HepG2 (cell line): ENCODE measurements at regions not wholly inside any gene's neighbourhood (a gene's known extent, or its start where the extent isn't known, plus 50 kb on each side); places are given as distances from the start of the nearest gene placed in this dataset.

Source experiments
- ATAC-seq: fragments of 200-7000 bp; cut with Tn5 transposase; 3 replicates; pipeline ENCODE4 v1.9.1; 2020; ENCODE audit warnings: mild to moderate bottlenecking, moderate library complexity
- BruUV-seq: library from RNA; stranded (reverse); fragments of 400-500 nt; replicated peaks from 2 replicates; lab custom pipeline; 2021; lab: Mats Ljungman, UMichigan
- CTCF ChIA-PET: fragments of 300-600 bp; formaldehyde crosslinking; extraction: SDS; loops from one replicate; lab custom pipeline; 2021; ENCODE audit warnings: low total read pairs, inconsistent platforms, low intra/inter-chr PET ratio; lab: Yijun Ruan, JAX
- POLR2A ChIA-PET: fragments of 350-600 bp; sonication (Branson Sonifier 250); formaldehyde crosslinking; loops from one replicate; lab custom pipeline; 2020; ENCODE audit warnings: antibody characterized with exemption, inconsistent platforms; lab: Yijun Ruan, JAX
- DNase-seq: peaks from one replicate; pipeline ENCODE4 v3.0.0-alpha.2; 2015; ENCODE audit warnings: low spot score
- FAIRE-seq: peaks from 3 replicates; lab custom pipeline; 2011; peaks lifted over from hg19 to GRCh38; lab: Jason Lieb, UNC
- H2AFZ ChIP-seq: one replicate; pipeline ENCODE4 v1.6.1; 2011; ENCODE audit warnings: low read length, inconsistent platforms
- H3K27ac ChIP-seq: fragments of 300-600 bp; 3 replicates; pipeline ENCODE4 v1.8.0; 2011; ENCODE audit warnings: mixed run types, mild to moderate bottlenecking, mixed read lengths, low read length, inconsistent platforms; ENCODE audit not compliant: insufficient read depth; ENCODE audit errors: extremely low read length
- H3K27me3 ChIP-seq, 2 experiments: fragments of 200-600 bp in 1 of 2; 2 replicates in 1 of 2; 3 replicates in 1 of 2; pipeline versions ENCODE4 v1.6.0 to v1.8.0; 2011; ENCODE audit warnings: low read length in 2 of 2, mild to moderate bottlenecking in 2 of 2, moderate library complexity in 2 of 2, inconsistent platforms in 1 of 2; ENCODE audit not compliant: insufficient read depth in 2 of 2, control insufficient read depth in 1 of 2
- H3K36me3 ChIP-seq, 2 experiments: fragments of 200-600 bp in 1 of 2; replicated peaks in 1 of 2; 2 replicates in 1 of 2; 3 replicates in 1 of 2; pipeline versions ENCODE4 v1.5.1 to v1.8.0; 2011; ENCODE audit warnings: low read length in 2 of 2, inconsistent platforms in 1 of 2; ENCODE audit not compliant: insufficient read depth in 2 of 2, control insufficient read depth in 1 of 2
- H3K4me1 ChIP-seq: 2 replicates; pipeline ENCODE4 v1.5.1; 2012; ENCODE audit warnings: low read length, inconsistent platforms; ENCODE audit not compliant: insufficient read depth
- H3K4me2 ChIP-seq: 2 replicates; pipeline ENCODE4 v1.6.0; 2011; ENCODE audit warnings: low read depth, low read length, inconsistent platforms
- H3K4me3 ChIP-seq, 3 experiments: fragments of 200-600 bp in 1 of 3; sonication (generic), shearing (Covaris generic) in 1 of 3; replicated peaks in 1 of 3; 2 replicates each; pipeline ENCODE4 v1.5.1; 2011 to 2016; ENCODE audit warnings: low read length in 3 of 3, inconsistent platforms in 2 of 3, low read depth in 2 of 3, mild to moderate bottlenecking in 2 of 3, control low read depth in 1 of 3, mixed read lengths in 1 of 3; ENCODE audit not compliant: insufficient read depth in 1 of 3
- H3K79me2 ChIP-seq: one replicate; pipeline ENCODE4 v1.6.1; 2011; ENCODE audit warnings: low read length, inconsistent platforms; ENCODE audit not compliant: insufficient read depth
- H3K9ac ChIP-seq: 2 replicates; pipeline ENCODE4 v1.6.0; 2011; ENCODE audit warnings: mild to moderate bottlenecking, low read depth, low read length, inconsistent platforms; ENCODE audit not compliant: insufficient read depth
- H3K9me3 ChIP-seq: 2 replicates; pipeline ENCODE4 v1.5.1; 2012; ENCODE audit warnings: mild to moderate bottlenecking, low read length
- H4K20me1 ChIP-seq: 2 replicates; pipeline ENCODE4 v1.6.0; 2011; ENCODE audit warnings: inconsistent platforms, mild to moderate bottlenecking, low read length, moderate library complexity; ENCODE audit not compliant: insufficient read depth
- GZF1 ChIP-seq: sonication (generic); formaldehyde crosslinking; IDR thresholded peaks from 2 replicates; pipeline ENCODE4 v1.5.1; 2020; ENCODE audit warnings: mild to moderate bottlenecking, missing genetic modification reagents
- MAFG ChIP-seq: sonication (generic); formaldehyde crosslinking; IDR thresholded peaks from 2 replicates; pipeline ENCODE4 v1.5.1; 2020; ENCODE audit warnings: mild to moderate bottlenecking, missing genetic modification reagents
- NR1H2 ChIP-seq: sonication (generic); formaldehyde crosslinking; IDR thresholded peaks from 2 replicates; pipeline ENCODE4 v1.8.1; 2022; ENCODE audit warnings: low read depth, missing genetic modification reagents, borderline replicate concordance
- RXRB ChIP-seq: IDR thresholded peaks from 2 replicates; pipeline ENCODE4 v1.6.1; 2016; ENCODE audit warnings: borderline replicate concordance, missing genetic modification reagents, missing compliant biosample characterization
- SAP130 ChIP-seq: IDR thresholded peaks from 2 replicates; pipeline ENCODE4 v1.6.1; 2016; ENCODE audit warnings: low read depth
- SMC3 ChIP-seq: IDR thresholded peaks from 2 replicates; pipeline ENCODE4 v1.6.1; 2011; ENCODE audit warnings: low read length, improper control_type of control experiment
- SPEN ChIP-seq: sonication (generic); formaldehyde crosslinking; IDR thresholded peaks from 2 replicates; pipeline ENCODE4 v1.5.1; 2020; ENCODE audit warnings: low read depth, mild to moderate bottlenecking, missing genetic modification reagents
- TRIM24 ChIP-seq: sonication (generic); formaldehyde crosslinking; IDR thresholded peaks from 2 replicates; pipeline ENCODE4 v1.8.0; 2022; ENCODE audit warnings: mild to moderate bottlenecking, missing genetic modification reagents
- ZBTB20 ChIP-seq: sonication (generic); formaldehyde crosslinking; IDR thresholded peaks from 2 replicates; pipeline ENCODE4 v1.8.1; 2023; ENCODE audit warnings: missing genetic modification reagents, low read depth, mild to moderate bottlenecking, borderline replicate concordance
- ZNF543 ChIP-seq: sonication (generic); formaldehyde crosslinking; IDR thresholded peaks from 2 replicates; pipeline ENCODE4 v1.4.0; 2020; ENCODE audit warnings: mild to moderate bottlenecking, missing genetic modification reagents
- ZNF558 ChIP-seq: sonication (generic); formaldehyde crosslinking; IDR thresholded peaks from 2 replicates; pipeline ENCODE4 v1.9.0; 2022; ENCODE audit warnings: mild to moderate bottlenecking, missing genetic modification reagents, borderline replicate concordance
- WGBS: methylation state at CpG from one replicate; pipeline ENCODE4 v1.1.6; 2017; ENCODE audit warnings: low lambda C conversion rate; 5-methylcytosine and 5-hydroxymethylcytosine counted together
- in situ Hi-C: cut with HindIII; loops from 2 replicates; pipeline ENCODE4 v1.10.0; 2017; ENCODE audit warnings: low pct_unique_long_range_greater_than_20kb; ENCODE audit not compliant: extremely low pct_ligation_motif_present
- intact Hi-C: fragments of 100-400 bp; cut with micrococcal nuclease; formaldehyde crosslinking; loops from one replicate; pipeline ENCODE4 v1.10.0; 2022; ENCODE audit not compliant: unreplicated experiment
- TF ChIP-seq, protein P1 (sequence below): sonication (generic); formaldehyde crosslinking; IDR thresholded peaks from 2 replicates; pipeline ENCODE4 v1.4.0; 2020; ENCODE audit warnings: missing genetic modification reagents, borderline replicate concordance
- TF ChIP-seq, protein P2 (sequence below): sonication (generic); formaldehyde crosslinking; IDR thresholded peaks from 2 replicates; pipeline ENCODE4 v1.4.0; 2020; ENCODE audit warnings: missing genetic modification reagents, low read depth, mild to moderate bottlenecking, borderline replicate concordance

- Histone ChIP-seq H2AFZ (no peak overlapping the region), H3K9ac (no peak overlapping the region), H3K27me3 (no peaks in the 10 kb centered on the region; a peak in 1 of 5 replicates), H3K36me3 (no peaks in the 10 kb centered on the region), H3K79me2 (no peaks in the 10 kb centered on the region), H3K4me2 (no peak overlapping the region), H4K20me1 (no peaks in the 10 kb centered on the region), H3K4me3 (no peak overlapping the region), H3K4me1 (no peaks in the 10 kb centered on the region), H3K27ac (no peak overlapping the region), H3K9me3 (no peaks in the 10 kb centered on the region)
- FAIRE-seq (no peak), ATAC-seq (no peak), DNase-seq (no peak)
- WGBS: 13% methylated on average over 5 of the region's 5 CpGs
- CTCF ChIA-PET: no interaction called here
- TF ChIP-seq MAFG (CRISPR knock-in tag) (no peak), ZBTB20 (CRISPR knock-in tag) (no peak), SAP130 (CRISPR knock-in tag) (no peak), TRIM24 (CRISPR knock-in tag) (no peak), ZNF543 (no peak), RXRB (CRISPR knock-in tag) (no peak), ZNF558 (CRISPR knock-in tag) (no peak), SPEN (no peak), NR1H2 (no peak), SMC3 (no peak), GZF1 (CRISPR knock-in tag) (no peak)
- TF ChIP-seq, protein P1, sequence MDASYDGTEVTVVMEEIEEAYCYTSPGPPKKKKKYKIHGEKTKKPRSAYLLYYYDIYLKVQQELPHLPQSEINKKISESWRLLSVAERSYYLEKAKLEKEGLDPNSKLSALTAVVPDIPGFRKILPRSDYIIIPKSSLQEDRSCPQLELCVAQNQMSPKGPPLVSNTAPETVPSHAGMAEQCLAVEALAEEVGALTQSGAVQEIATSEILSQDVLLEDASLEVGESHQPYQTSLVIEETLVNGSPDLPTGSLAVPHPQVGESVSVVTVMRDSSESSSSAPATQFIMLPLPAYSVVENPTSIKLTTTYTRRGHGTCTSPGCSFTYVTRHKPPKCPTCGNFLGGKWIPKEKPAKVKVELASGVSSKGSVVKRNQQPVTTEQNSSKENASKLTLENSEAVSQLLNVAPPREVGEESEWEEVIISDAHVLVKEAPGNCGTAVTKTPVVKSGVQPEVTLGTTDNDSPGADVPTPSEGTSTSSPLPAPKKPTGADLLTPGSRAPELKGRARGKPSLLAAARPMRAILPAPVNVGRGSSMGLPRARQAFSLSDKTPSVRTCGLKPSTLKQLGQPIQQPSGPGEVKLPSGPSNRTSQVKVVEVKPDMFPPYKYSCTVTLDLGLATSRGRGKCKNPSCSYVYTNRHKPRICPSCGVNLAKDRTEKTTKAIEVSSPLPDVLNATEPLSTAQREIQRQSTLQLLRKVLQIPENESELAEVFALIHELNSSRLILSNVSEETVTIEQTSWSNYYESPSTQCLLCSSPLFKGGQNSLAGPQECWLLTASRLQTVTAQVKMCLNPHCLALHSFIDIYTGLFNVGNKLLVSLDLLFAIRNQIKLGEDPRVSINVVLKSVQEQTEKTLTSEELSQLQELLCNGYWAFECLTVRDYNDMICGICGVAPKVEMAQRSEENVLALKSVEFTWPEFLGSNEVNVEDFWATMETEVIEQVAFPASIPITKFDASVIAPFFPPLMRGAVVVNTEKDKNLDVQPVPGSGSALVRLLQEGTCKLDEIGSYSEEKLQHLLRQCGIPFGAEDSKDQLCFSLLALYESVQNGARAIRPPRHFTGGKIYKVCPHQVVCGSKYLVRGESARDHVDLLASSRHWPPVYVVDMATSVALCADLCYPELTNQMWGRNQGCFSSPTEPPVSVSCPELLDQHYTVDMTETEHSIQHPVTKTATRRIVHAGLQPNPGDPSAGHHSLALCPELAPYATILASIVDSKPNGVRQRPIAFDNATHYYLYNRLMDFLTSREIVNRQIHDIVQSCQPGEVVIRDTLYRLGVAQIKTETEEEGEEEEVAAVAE (CRISPR knock-in tag): no peak
- TF ChIP-seq, protein P2, sequence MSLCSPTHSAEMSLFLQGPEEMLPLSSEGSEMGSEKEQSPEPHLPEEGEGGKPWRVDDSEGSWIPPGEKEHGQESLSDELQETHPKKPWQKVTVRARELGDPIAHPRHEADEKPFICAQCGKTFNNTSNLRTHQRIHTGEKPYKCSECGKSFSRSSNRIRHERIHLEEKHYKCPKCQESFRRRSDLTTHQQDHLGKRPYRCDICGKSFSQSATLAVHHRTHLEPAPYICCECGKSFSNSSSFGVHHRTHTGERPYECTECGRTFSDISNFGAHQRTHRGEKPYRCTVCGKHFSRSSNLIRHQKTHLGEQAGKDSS (CRISPR knock-in tag): no peak
- BruUV-seq: no TSS peak
- in situ Hi-C loops: no loop called here
- intact Hi-C loops: no loop called here
- POLR2A ChIA-PET: no interaction called here
Measured at GRCh38 chr12:70122804-70123203, 120.4 kb upstream of the CNOT2 start.
